Erythroblast (primary cell): ENCODE measurements at regions not wholly inside any gene's neighbourhood (a gene's known extent, or its start where the extent isn't known, plus 50 kb on each side); places are given as distances from the start of the nearest gene placed in this dataset.

Experiments
- GATA1 ChIP-seq: IDR thresholded peaks from 2 replicates; pipeline ENCODE4 v1.6.1; 2011; ENCODE audit warnings: low read depth, mild to moderate bottlenecking, control low read depth, low read length, moderate library complexity
- POLR2A ChIP-seq: IDR thresholded peaks from 2 replicates; pipeline ENCODE4 v1.6.1; 2011; ENCODE audit warnings: mild to moderate bottlenecking, low read length

GRCh38 chr9:113650207-113651131 lies 186.9 kb downstream of the RGS3 start:
- TF ChIP-seq POLR2A = no peak
- no peak for TF ChIP-seq GATA1
